SJCRH30 (cell line): ENCODE measurements at regions not wholly inside any gene's neighbourhood (a gene's known extent, or its start where the extent isn't known, plus 50 kb on each side); places are given as distances from the start of the nearest gene placed in this dataset.
A peak's percentile ranks its signal among the peaks of the same experiment; 100 is the strongest.
"Not testable (repeated sequence)": the region's sequence is repeated elsewhere in the genome, so short reads cannot be mapped to it uniquely, and the experiment has no call there.

ENCODE experiments used
- DNase-seq, 2 experiments: peaks; one replicate each; pipeline ENCODE4 v3.0.0-alpha.2; 2015 to 2020
- H3K27ac ChIP-seq: fragments of 250-450 bp; sonication (Bioruptor Pico); 2 replicates; pipeline ENCODE4 v1.5.1; 2020; ENCODE audit warnings: mild to moderate bottlenecking, moderate library complexity
- H3K27me3 ChIP-seq: fragments of 250-450 bp; sonication (Bioruptor Pico); 2 replicates; pipeline ENCODE4 v1.5.1; 2020; ENCODE audit warnings: mild to moderate bottlenecking, moderate library complexity
- H3K36me3 ChIP-seq: fragments of 250-450 bp; sonication (Bioruptor Pico); 2 replicates; pipeline ENCODE4 v1.5.1; 2020; ENCODE audit warnings: mild to moderate bottlenecking, moderate library complexity
- H3K4me1 ChIP-seq: fragments of 250-450 bp; sonication (Bioruptor Pico); 2 replicates; pipeline ENCODE4 v1.5.1; 2020; ENCODE audit warnings: mild to moderate bottlenecking, moderate library complexity
- H3K4me3 ChIP-seq: fragments of 250-450 bp; sonication (Bioruptor Pico); 2 replicates; pipeline ENCODE4 v1.5.1; 2020; ENCODE audit warnings: mild to moderate bottlenecking, moderate library complexity
- H3K9me3 ChIP-seq: fragments of 250-450 bp; sonication (Bioruptor Pico); replicated peaks from 2 replicates; pipeline ENCODE4 v1.5.1; 2020; ENCODE audit warnings: mild to moderate bottlenecking, moderate library complexity

GRCh38 chrX:46327566-46328115 is 217.6 kb downstream of the ZNF674 start:
- DNase-seq: peak; percentile 15 to 32
- H3K27ac ChIP-seq: peak overlapping the region; percentile 23; the same call in 1 of the 2 replicates
- H3K36me3 ChIP-seq: no peaks in the 10 kb centered on the region
- H3K27me3 ChIP-seq: no peaks in the 10 kb centered on the region
- no peak overlapping the region for H3K4me3 ChIP-seq
- no peaks in the 10 kb centered on the region for H3K9me3 ChIP-seq
- H3K4me1 ChIP-seq: peaks cover 2% of the 10 kb centered on the region; the same call in 1 of the 2 replicates

DNA sequence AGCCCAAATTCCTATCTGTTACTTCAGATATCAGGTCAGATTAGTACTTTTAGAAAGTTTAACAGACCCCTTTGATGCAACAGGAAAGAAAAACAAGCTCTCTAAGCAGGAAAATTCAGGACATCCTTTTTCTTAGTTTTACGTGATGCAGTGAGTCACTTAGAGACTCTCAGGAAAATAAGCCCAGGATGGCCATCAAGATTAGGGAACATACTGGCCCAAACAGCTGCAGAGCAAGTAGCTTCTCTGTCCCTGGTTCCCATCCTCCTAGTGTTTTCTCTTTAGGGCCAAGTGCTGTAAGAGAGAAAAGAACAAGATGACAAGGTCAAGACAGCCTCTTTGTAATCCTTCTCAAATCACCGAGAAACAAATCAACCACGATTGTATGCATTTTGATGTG is 219.1 kb downstream of the ZNF674 start:
- no peak overlapping the region for H3K27ac ChIP-seq
- H3K36me3 ChIP-seq: no peaks in the 10 kb centered on the region
- peaks cover 2% of the 10 kb centered on the region; the same call in 1 of the 2 replicates for H3K4me1 ChIP-seq
- H3K27me3 ChIP-seq: no peaks in the 10 kb centered on the region
- no peak overlapping the region for H3K4me3 ChIP-seq
- H3K9me3 ChIP-seq: no peaks in the 10 kb centered on the region
- DNase-seq: peak in 1 of 2 experiments; percentile 0

DNA sequence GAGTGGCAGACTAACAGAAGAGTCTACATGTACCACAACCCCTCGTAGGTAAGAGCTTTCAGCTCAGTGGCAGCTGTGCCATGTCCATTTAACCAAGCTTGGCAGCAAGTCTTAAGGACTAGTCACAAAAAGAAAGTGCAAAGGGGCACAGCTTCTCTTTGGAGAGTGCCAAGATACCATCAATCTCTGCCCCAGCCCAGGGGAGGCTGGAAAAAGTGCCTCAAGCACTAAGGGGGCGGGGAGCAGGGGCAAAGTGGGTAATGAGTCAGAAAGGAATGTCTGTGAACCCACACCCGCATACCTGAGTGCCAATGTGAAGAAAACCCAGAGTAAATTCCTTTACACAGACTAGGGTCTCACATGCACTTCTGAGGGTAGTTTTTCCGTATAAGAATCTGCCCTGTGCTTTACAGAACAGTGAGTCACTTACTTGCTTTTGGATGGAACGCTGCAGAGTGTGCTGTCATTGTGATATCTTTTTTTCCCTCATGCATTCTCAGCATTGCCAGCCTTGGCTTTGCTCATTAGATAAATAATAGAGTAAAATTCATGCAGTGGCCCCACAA is 219.8 kb downstream of the ZNF674 start:
- Histone ChIP-seq H3K9me3 (no peaks in the 10 kb centered on the region), H3K4me1 (peaks cover 2% of the 10 kb centered on the region; the same call in 1 of the 2 replicates), H3K4me3 (no peak overlapping the region), H3K27ac (no peak overlapping the region), H3K36me3 (no peaks in the 10 kb centered on the region), H3K27me3 (no peaks in the 10 kb centered on the region)
- DNase-seq: peak; percentile 11 to 12

- DNase-seq: no peak
- Histone ChIP-seq H3K36me3 (no peaks in the 10 kb centered on the region), H3K27ac (no peak overlapping the region), H3K4me1 (peaks cover 2% of the 10 kb centered on the region; the same call in 1 of the 2 replicates), H3K9me3 (no peaks in the 10 kb centered on the region), H3K4me3 (no peak overlapping the region), H3K27me3 (no peaks in the 10 kb centered on the region)
Observed at GRCh38 chrX:46324166-46324565, 221.1 kb downstream of the ZNF674 start.

DNA sequence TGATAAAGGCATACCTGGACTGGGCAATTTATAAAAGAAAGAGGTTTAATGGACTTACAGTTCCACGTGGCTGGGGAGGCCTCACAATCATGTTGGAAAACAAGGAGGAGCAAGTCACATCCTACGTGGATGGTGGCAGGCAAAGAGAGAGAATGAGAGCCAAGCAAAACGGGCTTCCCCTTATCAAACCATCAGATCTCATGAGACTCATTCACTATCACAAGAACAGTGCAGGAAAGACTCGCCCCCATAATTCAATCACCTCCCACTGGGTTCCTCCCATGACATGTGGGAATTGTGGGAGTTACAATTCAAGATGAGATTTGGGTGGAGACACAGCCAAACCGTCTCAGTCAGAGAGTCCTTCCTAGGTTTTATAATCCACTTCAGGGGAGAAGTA is 222.3 kb downstream of the ZNF674 start:
- H3K27ac ChIP-seq, DNase-seq, H3K27me3 ChIP-seq, H3K4me1 ChIP-seq, H3K4me3 ChIP-seq, H3K9me3 ChIP-seq, H3K36me3 ChIP-seq: not testable (repeated sequence)

DNA sequence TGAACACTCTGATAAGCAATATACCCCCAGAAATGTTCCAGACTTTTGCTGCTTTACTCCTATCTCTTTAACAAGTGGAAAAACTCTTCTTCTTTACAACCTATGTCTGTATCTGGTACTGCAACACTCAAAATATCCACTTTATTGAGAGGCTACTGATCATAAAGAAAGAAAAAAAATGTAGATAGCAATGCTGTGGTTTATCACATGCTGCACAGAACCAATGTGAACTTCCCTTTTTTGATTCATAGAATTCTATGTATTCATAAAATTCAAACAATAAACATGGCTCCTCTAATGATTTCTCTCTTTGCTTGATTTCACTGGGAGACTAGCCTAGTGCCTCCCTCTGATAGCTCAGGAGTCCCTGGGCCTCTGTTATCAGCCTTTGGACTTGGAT is 223.5 kb downstream of the ZNF674 start:
- Histone ChIP-seq H3K27ac (no peak overlapping the region), H3K4me1 (no peaks in the 10 kb centered on the region), H3K4me3 (no peak overlapping the region)

GRCh38 chrX:46319750-46320149 is 225.5 kb downstream of the ZNF674 start:
- DNase-seq: no peak
- no peak overlapping the region for H3K4me3 ChIP-seq
- no peaks in the 10 kb centered on the region for H3K36me3 ChIP-seq
- no peak overlapping the region for H3K27ac ChIP-seq
- H3K4me1 ChIP-seq: no peaks in the 10 kb centered on the region
- no peaks in the 10 kb centered on the region for H3K9me3 ChIP-seq
- H3K27me3 ChIP-seq: no peaks in the 10 kb centered on the region

More for the DNA sequence above, 223.5 kb downstream of the ZNF674 start:
- Histone ChIP-seq H3K27me3 (no peaks in the 10 kb centered on the region), H3K36me3 (no peaks in the 10 kb centered on the region), H3K9me3 (no peaks in the 10 kb centered on the region)
- no peak for DNase-seq

DNA sequence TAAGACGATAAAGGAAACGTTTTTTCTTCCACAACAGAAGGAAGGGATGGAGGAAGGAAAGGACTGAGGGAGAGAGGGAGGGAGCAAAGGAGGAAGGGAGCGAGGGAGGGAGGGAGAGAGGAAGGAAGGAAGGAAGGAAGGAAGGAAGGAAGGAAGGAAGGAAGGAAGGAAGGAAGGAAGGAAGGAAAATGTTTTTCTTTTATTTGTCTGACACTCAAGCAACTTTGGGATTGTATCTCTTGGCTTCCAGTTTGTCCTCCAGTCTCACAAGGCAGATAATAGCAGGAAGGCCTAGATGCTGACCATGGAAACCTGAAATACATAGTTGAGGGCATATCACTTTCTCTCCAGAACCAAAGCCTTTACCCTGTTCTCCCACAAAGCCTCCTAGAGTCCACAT is 226.7 kb downstream of the ZNF674 start:
- Histone ChIP-seq H3K4me1 (no peaks in the 10 kb centered on the region), H3K27me3 (no peaks in the 10 kb centered on the region), H3K27ac (no peak overlapping the region), H3K4me3 (no peak overlapping the region), H3K9me3 (no peaks in the 10 kb centered on the region), H3K36me3 (no peaks in the 10 kb centered on the region)
- no peak for DNase-seq

DNA sequence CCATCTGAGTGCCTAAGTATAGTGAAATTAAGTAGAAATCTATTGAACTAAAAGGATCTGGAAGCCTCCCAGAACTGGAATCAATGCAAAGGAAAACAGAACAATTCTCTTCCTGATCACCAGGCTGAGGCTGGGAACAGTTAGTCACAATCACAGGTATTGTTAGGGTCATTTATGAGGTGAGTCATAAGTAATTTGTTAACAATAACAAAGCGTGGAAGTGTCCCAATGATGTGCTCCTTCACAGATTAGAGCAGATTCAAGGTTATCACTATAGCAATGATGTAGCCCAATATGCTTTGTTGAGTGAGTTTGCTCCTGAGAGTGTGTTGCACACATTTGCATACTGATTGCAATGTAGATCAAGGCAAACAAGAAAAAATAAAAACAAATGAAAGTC is 228.1 kb downstream of the ZNF674 start:
- H3K9me3 ChIP-seq: no peaks in the 10 kb centered on the region
- no peak for DNase-seq
- no peaks in the 10 kb centered on the region for H3K36me3 ChIP-seq
- no peaks in the 10 kb centered on the region for H3K27me3 ChIP-seq
- no peak overlapping the region for H3K27ac ChIP-seq
- no peak overlapping the region for H3K4me3 ChIP-seq
- no peaks in the 10 kb centered on the region for H3K4me1 ChIP-seq

DNA sequence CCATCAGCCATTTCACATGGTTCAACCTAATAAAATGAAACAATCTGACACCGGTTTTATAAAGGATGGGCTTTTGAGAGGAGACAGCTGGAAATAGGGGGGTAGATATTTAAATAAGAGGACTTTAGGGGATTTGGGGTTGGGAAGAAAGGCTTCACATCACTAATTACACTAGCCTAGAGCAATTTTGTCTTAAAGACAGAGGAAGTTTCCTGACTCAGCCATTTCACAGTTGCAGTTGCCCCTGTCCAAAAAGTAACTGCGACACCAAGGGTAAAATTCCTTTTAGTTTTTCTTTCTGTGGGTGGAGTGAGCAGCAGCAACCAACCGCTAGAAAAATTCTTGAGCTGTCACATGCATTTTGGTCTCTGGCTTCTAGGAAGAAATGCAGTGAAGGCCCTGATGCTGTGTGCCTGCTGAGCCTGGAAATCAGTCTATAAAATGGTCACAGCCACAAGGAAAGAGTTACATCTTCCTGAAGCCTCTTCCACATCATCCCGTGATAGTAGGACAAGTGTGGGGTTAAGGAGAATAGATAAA is 233.6 kb downstream of the ZNF674 start:
- H3K4me3 ChIP-seq: no peak overlapping the region
- no peaks in the 10 kb centered on the region for H3K27me3 ChIP-seq
- no peak overlapping the region for H3K27ac ChIP-seq
- H3K4me1 ChIP-seq: no peaks in the 10 kb centered on the region
- H3K9me3 ChIP-seq: no peaks in the 10 kb centered on the region
- H3K36me3 ChIP-seq: no peaks in the 10 kb centered on the region
- DNase-seq: peak in 1 of 2 experiments; percentile 0

- H3K27me3 ChIP-seq: no peaks in the 10 kb centered on the region
- H3K27ac ChIP-seq: no peak overlapping the region
- H3K4me3 ChIP-seq: no peak overlapping the region
- H3K9me3 ChIP-seq: no peaks in the 10 kb centered on the region
- no peaks in the 10 kb centered on the region for H3K4me1 ChIP-seq
- H3K36me3 ChIP-seq: no peaks in the 10 kb centered on the region
- DNase-seq: no peak
Observed at GRCh38 chrX:46310815-46311497, 234.3 kb downstream of the ZNF674 start.

- Histone ChIP-seq H3K27me3 (no peaks in the 10 kb centered on the region), H3K27ac (no peak overlapping the region), H3K4me1 (no peaks in the 10 kb centered on the region), H3K4me3 (no peak overlapping the region), H3K9me3 (no peaks in the 10 kb centered on the region), H3K36me3 (no peaks in the 10 kb centered on the region)
- DNase-seq: no peak
Observed at GRCh38 chrX:46308110-46308509, 237.1 kb downstream of the ZNF674 start.

DNA sequence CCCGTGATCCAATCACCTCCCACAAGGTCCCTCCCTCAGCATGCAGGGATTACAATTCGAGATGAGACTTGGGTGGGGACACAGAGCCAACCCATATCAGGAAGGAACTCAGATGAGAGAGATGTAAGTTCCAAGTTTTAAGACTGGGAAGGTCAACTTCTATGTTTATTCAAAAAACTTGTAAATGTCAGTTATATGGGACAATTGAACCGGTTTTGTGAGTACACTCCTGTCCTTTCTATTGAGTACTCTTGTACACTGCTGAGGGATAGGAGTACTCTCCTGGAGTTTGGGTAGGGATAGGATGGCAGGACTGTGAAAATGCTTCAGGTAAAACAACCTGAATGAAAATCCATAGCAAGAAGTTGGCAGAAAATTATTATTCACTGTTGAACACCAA is 239.1 kb downstream of the ZNF674 start:
- no peak overlapping the region for H3K27ac ChIP-seq
- no peaks in the 10 kb centered on the region for H3K27me3 ChIP-seq
- no peaks in the 10 kb centered on the region for H3K36me3 ChIP-seq
- no peaks in the 10 kb centered on the region for H3K9me3 ChIP-seq
- no peaks in the 10 kb centered on the region for H3K4me1 ChIP-seq
- DNase-seq: no peak
- H3K4me3 ChIP-seq: no peak overlapping the region

GRCh38 chrX:46305431-46305830 is 239.8 kb downstream of the ZNF674 start:
- no peaks in the 10 kb centered on the region for H3K4me1 ChIP-seq
- no peaks in the 10 kb centered on the region for H3K9me3 ChIP-seq
- no peaks in the 10 kb centered on the region for H3K36me3 ChIP-seq
- H3K4me3 ChIP-seq: no peak overlapping the region
- H3K27me3 ChIP-seq: no peaks in the 10 kb centered on the region
- H3K27ac ChIP-seq: no peak overlapping the region
- DNase-seq: no peak

DNA sequence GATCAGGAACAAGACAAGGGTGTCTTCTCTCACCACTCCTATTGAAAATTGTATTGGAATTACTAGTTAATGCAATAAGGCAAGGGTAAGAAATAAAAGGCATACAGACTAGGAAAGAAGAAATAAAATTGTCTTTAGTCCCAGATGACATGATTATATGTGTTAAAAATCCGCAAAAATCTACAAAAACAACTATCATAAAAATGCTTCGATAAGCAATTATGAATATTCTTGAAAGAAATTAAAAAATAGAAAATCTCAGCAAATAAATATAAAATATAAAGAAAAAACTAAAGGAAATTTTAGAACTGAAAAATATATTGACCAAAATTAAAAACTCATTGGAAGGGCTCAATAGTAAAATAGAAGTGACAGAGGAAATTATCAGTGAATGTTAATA is 243.3 kb downstream of the ZNF674 start:
- H3K4me1 ChIP-seq: no peaks in the 10 kb centered on the region
- DNase-seq: no peak
- H3K4me3 ChIP-seq: no peak overlapping the region
- no peak overlapping the region for H3K27ac ChIP-seq
- H3K27me3 ChIP-seq: no peaks in the 10 kb centered on the region
- no peaks in the 10 kb centered on the region for H3K36me3 ChIP-seq
- no peaks in the 10 kb centered on the region for H3K9me3 ChIP-seq
